Uterus (tissue), 3 donors: ENCODE measurements at regions not wholly inside any gene's neighbourhood (a gene's known extent, or its start where the extent isn't known, plus 50 kb on each side); places are given as distances from the start of the nearest gene placed in this dataset.

Experiments
- DNase-seq, 2 donors: peaks; one replicate each; pipeline ENCODE4 v3.0.0-alpha.2; 2019 to 2020
- H3K27ac ChIP-seq, 2 donors: fragments of 200-600 bp; sonication (generic); 1 replicate in 1 of 2; 2 replicates in 1 of 2; pipeline ENCODE4 v1.5.1; 2016 to 2018
- H3K27me3 ChIP-seq, 2 donors: fragments of 200-600 bp; sonication (generic); one replicate each; pipeline ENCODE4 v1.5.1; 2018 to 2019; ENCODE audit warnings: control low read depth in 1 of 2
- H3K36me3 ChIP-seq, 2 donors: fragments of 200-600 bp; sonication (generic); one replicate each; pipeline ENCODE4 v1.5.1; 2019; ENCODE audit warnings: control low read depth in 1 of 2
- H3K4me1 ChIP-seq, 2 donors: fragments of 200-600 bp; sonication (generic); one replicate each; pipeline ENCODE4 v1.5.1; 2018 to 2019; ENCODE audit warnings: control low read depth in 1 of 2
- H3K4me3 ChIP-seq, 2 donors: fragments of 200-600 bp; sonication (generic); 1 replicate in 1 of 2; 2 replicates in 1 of 2; pipeline ENCODE4 v1.5.1; 2018 to 2019; ENCODE audit warnings: mild to moderate bottlenecking in 1 of 2
- H3K9me3 ChIP-seq, 2 donors: fragments of 200-600 bp; sonication (generic); one replicate each; pipeline ENCODE4 v1.5.1; 2019; ENCODE audit warnings: control low read depth in 1 of 2
- CTCF ChIP-seq, 4 experiments: fragments of 200-600 bp in 2 of 4; fragments of 450-650 bp in 2 of 4; sonication (generic) in 2 of 4; IDR thresholded peaks; one replicate each; pipeline ENCODE4 v1.5.1; 2016 to 2019; ENCODE audit warnings: antibody characterized with exemption in 4 of 4, mild to moderate bottlenecking in 2 of 4, moderate library complexity in 1 of 4
- POLR2A ChIP-seq, 2 donors: fragments of 450-650 bp; IDR thresholded peaks; one replicate each; pipeline ENCODE4 v1.6.1; 2016; ENCODE audit warnings: antibody characterized with exemption in 2 of 2, mild to moderate bottlenecking in 1 of 2, moderate library complexity in 1 of 2
- intact Hi-C: fragments of 100-400 bp; cut with DNase I; formaldehyde crosslinking; loops from one replicate; pipeline ENCODE4 v1.15.1; 2023; ENCODE audit warnings: low total_unique reads
- donor health status: DM: yes; HTN: yes; CAD: no.

DNA sequence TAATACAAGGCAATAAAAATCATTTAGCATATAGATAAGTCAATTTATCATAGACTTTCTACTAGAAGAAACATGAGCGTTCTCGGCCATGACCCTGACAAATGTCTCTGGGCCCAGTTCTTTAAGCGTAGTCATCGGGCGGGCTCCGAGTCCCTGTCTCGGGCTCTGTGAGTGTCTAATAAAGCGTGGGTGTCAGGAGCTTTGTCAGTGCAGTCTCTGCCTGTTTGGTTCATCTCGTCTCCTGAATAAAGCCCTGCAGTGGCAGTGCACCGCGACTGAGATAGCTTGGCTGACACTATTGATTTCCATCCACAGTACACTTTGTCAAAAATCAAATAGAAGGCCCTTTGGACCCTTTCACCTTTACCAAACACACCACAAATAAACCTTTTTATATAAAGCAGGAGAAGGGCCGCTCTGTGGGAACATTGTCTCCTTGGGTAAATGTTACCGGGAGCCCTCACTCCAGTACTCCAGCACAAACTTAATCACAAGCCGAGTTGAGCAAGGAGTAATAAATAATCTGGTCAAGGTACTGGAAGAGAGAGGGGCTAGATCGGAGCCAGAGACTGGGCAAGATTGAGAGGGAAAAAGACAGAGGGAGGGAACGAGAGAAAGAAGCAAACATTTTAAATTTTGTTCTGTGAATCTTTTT, 368.2 kb upstream of the TSHZ3 start:
- H3K27me3 ChIP-seq: no peaks in the 10 kb centered on the region
- H3K4me1 ChIP-seq: peaks cover 0 to 7% of the 10 kb centered on the region in 2 donors
- H3K9me3 ChIP-seq: no peaks in the 10 kb centered on the region
- DNase-seq: no peak
- H3K4me3 ChIP-seq: no peak overlapping the region
- intact Hi-C loops: no loop called here
- H3K27ac ChIP-seq: peak overlapping the region in 1 of 2 donors; percentile 45
- TF ChIP-seq CTCF (IDR thresholded peaks at IDR 0.05) (no peak), POLR2A (IDR thresholded peaks at IDR 0.05) (no peak)
- no peaks in the 10 kb centered on the region for H3K36me3 ChIP-seq

DNA sequence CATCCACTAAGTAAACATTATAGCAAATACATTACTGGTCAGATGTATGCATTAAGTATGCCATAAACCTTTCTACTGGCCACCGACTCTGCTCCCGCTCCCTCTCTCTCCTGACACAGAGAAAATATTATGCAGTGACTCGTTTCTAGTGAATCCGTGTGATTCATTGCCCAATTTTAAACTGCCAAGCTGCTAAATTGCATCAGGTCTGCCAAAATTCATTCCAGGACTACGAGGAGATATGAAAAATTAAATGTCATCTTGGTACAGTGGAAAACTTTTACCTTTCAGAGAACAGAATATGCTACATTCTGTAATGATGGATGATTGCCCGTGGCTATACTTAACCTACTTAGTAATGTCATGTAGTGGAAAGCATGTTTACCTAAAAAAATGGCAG, 368.8 kb upstream of the TSHZ3 start:
- Histone ChIP-seq H3K9me3 (no peaks in the 10 kb centered on the region), H3K4me1 (peaks cover 0 to 7% of the 10 kb centered on the region in 2 donors), H3K4me3 (no peak overlapping the region), H3K27me3 (no peaks in the 10 kb centered on the region), H3K36me3 (no peaks in the 10 kb centered on the region), H3K27ac (peak overlapping the region in 1 of 2 donors; percentile 45)
- TF ChIP-seq POLR2A (IDR thresholded peaks at IDR 0.05) (no peak), CTCF (IDR thresholded peaks at IDR 0.05) (no peak)
- intact Hi-C loops: no loop called here
- DNase-seq: no peak

DNA sequence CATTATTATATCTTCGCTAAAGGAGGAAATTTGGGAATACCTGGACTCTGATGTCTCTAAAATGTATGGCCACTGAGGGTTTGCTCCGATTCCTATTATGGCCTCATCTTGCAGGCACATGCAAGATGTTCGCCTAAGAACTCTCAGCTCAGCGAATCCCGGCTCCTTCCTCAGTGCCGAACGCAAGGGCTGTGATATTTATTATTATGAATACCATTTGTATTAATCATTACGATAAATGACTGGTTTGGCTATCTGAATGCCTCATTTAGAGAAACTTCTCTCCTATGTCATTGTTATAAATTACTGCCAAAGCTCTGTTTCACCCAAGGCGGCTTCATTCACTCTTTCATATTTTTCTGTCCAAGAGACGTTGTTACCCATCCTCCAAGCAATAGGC, 369.7 kb upstream of the TSHZ3 start:
- Histone ChIP-seq H3K36me3 (no peaks in the 10 kb centered on the region), H3K4me3 (no peak overlapping the region), H3K4me1 (peaks cover 0 to 7% of the 10 kb centered on the region in 2 donors), H3K9me3 (no peaks in the 10 kb centered on the region), H3K27ac (peak overlapping the region; percentile 28 to 45), H3K27me3 (no peaks in the 10 kb centered on the region)
- intact Hi-C loops: no loop called here
- no peak for DNase-seq
- no peak for TF ChIP-seq POLR2A (IDR thresholded peaks at IDR 0.05)

GRCh38 chr19:31723101-31723500, 373.9 kb upstream of the TSHZ3 start:
- DNase-seq: no peak
- TF ChIP-seq CTCF (IDR thresholded peaks at IDR 0.05): no peak
- no peak for TF ChIP-seq POLR2A (IDR thresholded peaks at IDR 0.05)
- H3K9me3 ChIP-seq: no peaks in the 10 kb centered on the region
- H3K4me3 ChIP-seq: no peak overlapping the region
- H3K27me3 ChIP-seq: no peaks in the 10 kb centered on the region
- no peak overlapping the region for H3K27ac ChIP-seq
- intact Hi-C loops: no loop called here
- no peaks in the 10 kb centered on the region for H3K4me1 ChIP-seq
- no peaks in the 10 kb centered on the region for H3K36me3 ChIP-seq

- H3K4me1 ChIP-seq: no peaks in the 10 kb centered on the region
- intact Hi-C loops: no loop called here
- no peaks in the 10 kb centered on the region for H3K27me3 ChIP-seq
- H3K27ac ChIP-seq: no peak overlapping the region
- TF ChIP-seq POLR2A (IDR thresholded peaks at IDR 0.05): no peak
- TF ChIP-seq CTCF (IDR thresholded peaks at IDR 0.05): no peak
- H3K9me3 ChIP-seq: no peaks in the 10 kb centered on the region
- no peaks in the 10 kb centered on the region for H3K36me3 ChIP-seq
- no peak for DNase-seq
- H3K4me3 ChIP-seq: no peak overlapping the region
Observed at GRCh38 chr19:31725051-31725450, 375.8 kb upstream of the TSHZ3 start.

DNA sequence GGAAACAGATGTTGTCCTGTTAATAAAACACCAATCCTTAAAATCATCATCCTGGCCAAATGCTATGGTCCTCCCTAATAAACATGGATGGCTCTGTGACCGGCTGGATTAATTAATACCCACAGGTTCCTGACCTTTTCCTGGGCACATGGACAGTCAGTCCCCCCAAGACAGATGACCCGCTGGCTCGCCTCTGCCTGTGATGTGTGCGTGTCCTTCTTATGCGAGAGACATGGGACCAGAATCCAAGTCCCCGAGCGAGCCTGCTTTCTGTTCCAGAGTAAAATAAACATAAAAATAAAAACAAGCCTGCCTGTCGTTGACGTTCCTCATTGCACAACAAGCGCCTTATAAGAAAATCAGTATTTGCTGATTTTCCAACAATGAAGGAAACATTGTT, 378.3 kb upstream of the TSHZ3 start:
- DNase-seq: no peak
- H3K9me3 ChIP-seq: no peaks in the 10 kb centered on the region
- no peaks in the 10 kb centered on the region for H3K27me3 ChIP-seq
- intact Hi-C loops: no loop called here
- no peaks in the 10 kb centered on the region for H3K4me1 ChIP-seq
- H3K4me3 ChIP-seq: no peak overlapping the region
- H3K36me3 ChIP-seq: no peaks in the 10 kb centered on the region
- TF ChIP-seq CTCF (IDR thresholded peaks at IDR 0.05) (no peak), POLR2A (IDR thresholded peaks at IDR 0.05) (no peak)
- no peak overlapping the region for H3K27ac ChIP-seq
